ENCODE measurements at regions not wholly inside any gene's neighbourhood (a gene's known extent, or its start where the extent isn't known, plus 50 kb on each side); places are given as distances from the start of the nearest gene placed in this dataset.

DNA sequence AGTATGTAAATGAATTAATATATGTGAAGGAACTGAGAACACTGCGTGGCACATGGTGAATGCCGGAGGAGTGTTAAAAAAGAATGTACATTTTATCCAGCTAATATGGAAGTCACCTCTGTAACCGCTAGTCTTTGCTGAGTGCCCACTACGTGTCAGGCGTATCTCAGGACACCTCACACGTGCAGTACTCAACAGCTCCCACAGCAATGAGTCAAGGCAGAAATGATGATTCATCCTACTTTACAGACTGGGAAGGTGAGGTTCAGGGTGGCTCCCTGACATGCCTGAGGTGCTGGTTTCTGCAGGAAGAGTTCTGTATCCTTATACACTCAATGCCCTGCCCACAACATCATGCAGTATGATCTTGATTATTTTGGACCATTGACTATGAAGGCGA is 487.0 kb downstream of the HAPSTR1 start:
- Histone ChIP-seq H3K4me1 (ENCODE audit: insufficient read depth, low read length) (no peaks in the 10 kb centered on the region), H2AFZ (ENCODE audit: low read depth, low read length) (no peak overlapping the region), H4K20me1 (ENCODE audit: insufficient read depth, low read length) (no peaks in the 10 kb centered on the region), H3K79me2 (ENCODE audit: insufficient read depth, low read length) (no peaks in the 10 kb centered on the region), H3K9me3 (ENCODE audit: insufficient read depth, low read length, severe bottlenecking) (no peaks in the 10 kb centered on the region), H3K9ac (ENCODE audit: low read depth, low read length) (no peak overlapping the region), H3K27ac (ENCODE audit: low read length) (no peak overlapping the region), H3K4me2 (ENCODE audit: insufficient read depth, low read length) (no peak overlapping the region), H3K27me3 (ENCODE audit: insufficient read depth, low read length, poor library complexity) (no peaks in the 10 kb centered on the region), H3K4me3 (ENCODE audit: low read depth in 1 of 2, low read length in 2 of 2) (no peak overlapping the region), H3K36me3 (ENCODE audit: insufficient read depth, low read length) (no peaks in the 10 kb centered on the region)
- no peak for TF ChIP-seq EZH2 (IDR thresholded peaks at IDR 0.05; ENCODE audit: borderline replicate concordance, low read depth, low read length, severe bottlenecking)
- TF ChIP-seq, protein P1, sequence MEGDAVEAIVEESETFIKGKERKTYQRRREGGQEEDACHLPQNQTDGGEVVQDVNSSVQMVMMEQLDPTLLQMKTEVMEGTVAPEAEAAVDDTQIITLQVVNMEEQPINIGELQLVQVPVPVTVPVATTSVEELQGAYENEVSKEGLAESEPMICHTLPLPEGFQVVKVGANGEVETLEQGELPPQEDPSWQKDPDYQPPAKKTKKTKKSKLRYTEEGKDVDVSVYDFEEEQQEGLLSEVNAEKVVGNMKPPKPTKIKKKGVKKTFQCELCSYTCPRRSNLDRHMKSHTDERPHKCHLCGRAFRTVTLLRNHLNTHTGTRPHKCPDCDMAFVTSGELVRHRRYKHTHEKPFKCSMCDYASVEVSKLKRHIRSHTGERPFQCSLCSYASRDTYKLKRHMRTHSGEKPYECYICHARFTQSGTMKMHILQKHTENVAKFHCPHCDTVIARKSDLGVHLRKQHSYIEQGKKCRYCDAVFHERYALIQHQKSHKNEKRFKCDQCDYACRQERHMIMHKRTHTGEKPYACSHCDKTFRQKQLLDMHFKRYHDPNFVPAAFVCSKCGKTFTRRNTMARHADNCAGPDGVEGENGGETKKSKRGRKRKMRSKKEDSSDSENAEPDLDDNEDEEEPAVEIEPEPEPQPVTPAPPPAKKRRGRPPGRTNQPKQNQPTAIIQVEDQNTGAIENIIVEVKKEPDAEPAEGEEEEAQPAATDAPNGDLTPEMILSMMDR (IDR thresholded peaks at IDR 0.05; ENCODE audit: borderline replicate concordance, extremely low read depth, low read length, poor library complexity, severe bottlenecking): no peak
- ATAC-seq (ENCODE audit: insufficient read depth, low read depth) (no peak), DNase-seq (no peak)

DNA sequence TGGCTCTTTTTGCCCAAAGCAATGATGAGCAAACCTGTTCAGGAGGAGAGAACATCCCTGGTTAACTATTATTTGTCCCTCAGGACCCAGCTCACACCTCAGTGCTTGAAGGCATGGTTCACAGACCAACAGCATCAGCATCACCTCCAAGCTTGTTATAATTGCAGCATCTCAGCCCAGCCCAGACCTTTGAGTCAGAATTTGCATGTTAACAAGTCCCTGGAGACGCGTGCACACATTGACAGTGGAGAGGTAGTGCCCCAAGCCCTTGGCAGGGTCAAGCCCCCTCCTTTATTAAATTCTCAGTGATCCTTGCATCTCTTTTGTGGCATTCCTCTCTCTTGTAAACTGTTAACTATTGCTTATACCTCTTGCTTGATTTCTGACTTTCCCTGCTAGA is 488.6 kb downstream of the HAPSTR1 start:
- Histone ChIP-seq H3K79me2 (ENCODE audit: insufficient read depth, low read length) (no peaks in the 10 kb centered on the region), H3K9ac (ENCODE audit: low read depth, low read length) (no peak overlapping the region), H3K36me3 (ENCODE audit: insufficient read depth, low read length) (no peaks in the 10 kb centered on the region), H3K27ac (ENCODE audit: low read length) (no peak overlapping the region), H3K9me3 (ENCODE audit: insufficient read depth, low read length, severe bottlenecking) (no peaks in the 10 kb centered on the region), H3K4me3 (ENCODE audit: low read depth in 1 of 2, low read length in 2 of 2) (no peak overlapping the region), H4K20me1 (ENCODE audit: insufficient read depth, low read length) (no peaks in the 10 kb centered on the region), H2AFZ (ENCODE audit: low read depth, low read length) (no peak overlapping the region), H3K4me1 (ENCODE audit: insufficient read depth, low read length) (no peaks in the 10 kb centered on the region), H3K4me2 (ENCODE audit: insufficient read depth, low read length) (no peak overlapping the region), H3K27me3 (ENCODE audit: insufficient read depth, low read length, poor library complexity) (no peaks in the 10 kb centered on the region)
- ATAC-seq (ENCODE audit: insufficient read depth, low read depth) (no peak), DNase-seq (no peak)
- TF ChIP-seq, protein P1 (IDR thresholded peaks at IDR 0.05; ENCODE audit: borderline replicate concordance, extremely low read depth, low read length, poor library complexity, severe bottlenecking): no peak
- TF ChIP-seq EZH2 (IDR thresholded peaks at IDR 0.05; ENCODE audit: borderline replicate concordance, low read depth, low read length, severe bottlenecking): no peak

DNA sequence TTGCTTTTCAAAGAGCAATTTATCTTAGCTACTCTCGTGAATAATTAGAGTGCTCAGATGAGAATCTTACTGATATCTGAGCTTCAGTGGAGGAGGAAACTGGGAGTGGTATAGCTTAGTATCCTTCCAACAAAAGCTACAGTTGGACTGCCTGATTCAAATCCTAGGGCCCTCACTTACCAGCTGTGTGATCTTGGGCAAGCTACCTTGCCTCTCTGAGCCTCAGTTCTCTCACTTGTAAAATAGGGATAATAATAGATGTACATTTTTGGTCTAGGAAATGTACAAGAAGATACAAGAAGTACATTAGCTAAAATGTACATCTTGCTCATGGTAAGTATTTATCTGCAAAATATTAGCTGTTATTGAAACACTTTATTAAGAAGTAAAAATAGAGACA is 502.0 kb downstream of the HAPSTR1 start:
- Histone ChIP-seq H3K36me3 (ENCODE audit: insufficient read depth, low read length) (no peaks in the 10 kb centered on the region), H3K4me1 (ENCODE audit: insufficient read depth, low read length) (no peaks in the 10 kb centered on the region), H3K9me3 (ENCODE audit: insufficient read depth, low read length, severe bottlenecking) (no peaks in the 10 kb centered on the region), H3K27ac (ENCODE audit: low read length) (no peak overlapping the region), H3K9ac (ENCODE audit: low read depth, low read length) (no peak overlapping the region), H2AFZ (ENCODE audit: low read depth, low read length) (no peak overlapping the region), H3K4me2 (ENCODE audit: insufficient read depth, low read length) (no peak overlapping the region), H3K79me2 (ENCODE audit: insufficient read depth, low read length) (no peaks in the 10 kb centered on the region), H3K4me3 (ENCODE audit: low read depth in 1 of 2, low read length in 2 of 2) (no peak overlapping the region), H3K27me3 (ENCODE audit: insufficient read depth, low read length, poor library complexity) (no peaks in the 10 kb centered on the region), H4K20me1 (ENCODE audit: insufficient read depth, low read length) (no peaks in the 10 kb centered on the region)
- no peak for DNase-seq
- TF ChIP-seq, protein P1 (IDR thresholded peaks at IDR 0.05; ENCODE audit: borderline replicate concordance, extremely low read depth, low read length, poor library complexity, severe bottlenecking): no peak
- TF ChIP-seq EZH2 (IDR thresholded peaks at IDR 0.05; ENCODE audit: borderline replicate concordance, low read depth, low read length, severe bottlenecking): no peak
- ATAC-seq (ENCODE audit: insufficient read depth, low read depth): no peak

DNA sequence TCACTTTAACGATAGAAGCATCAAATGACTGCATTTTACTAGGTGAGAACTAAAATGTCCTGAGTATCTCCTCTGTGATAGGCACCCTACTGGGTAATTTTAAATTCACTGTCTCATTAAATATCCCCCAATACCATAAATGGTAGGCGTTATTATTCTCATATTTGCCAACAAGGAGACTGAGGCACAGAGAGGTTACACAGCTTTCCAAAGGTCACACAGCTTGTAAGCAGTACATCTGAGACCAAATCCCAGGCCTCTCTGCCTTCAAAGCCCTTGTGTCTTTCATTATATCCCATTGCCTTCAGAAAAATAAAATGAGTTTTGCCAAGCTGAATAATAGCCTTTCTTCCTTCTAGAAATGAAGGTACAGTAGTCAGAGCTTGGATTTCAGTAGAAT is 502.6 kb downstream of the HAPSTR1 start:
- H3K79me2 ChIP-seq (ENCODE audit: insufficient read depth, low read length): no peaks in the 10 kb centered on the region
- no peak overlapping the region for H3K9ac ChIP-seq (ENCODE audit: low read depth, low read length)
- no peaks in the 10 kb centered on the region for H3K9me3 ChIP-seq (ENCODE audit: insufficient read depth, low read length, severe bottlenecking)
- H2AFZ ChIP-seq (ENCODE audit: low read depth, low read length): no peak overlapping the region
- no peaks in the 10 kb centered on the region for H3K27me3 ChIP-seq (ENCODE audit: insufficient read depth, low read length, poor library complexity)
- H3K4me2 ChIP-seq (ENCODE audit: insufficient read depth, low read length): no peak overlapping the region
- no peaks in the 10 kb centered on the region for H4K20me1 ChIP-seq (ENCODE audit: insufficient read depth, low read length)
- no peak for ATAC-seq (ENCODE audit: insufficient read depth, low read depth)
- no peak overlapping the region for H3K4me3 ChIP-seq (ENCODE audit: low read depth in 1 of 2, low read length in 2 of 2)
- no peaks in the 10 kb centered on the region for H3K36me3 ChIP-seq (ENCODE audit: insufficient read depth, low read length)
- no peaks in the 10 kb centered on the region for H3K4me1 ChIP-seq (ENCODE audit: insufficient read depth, low read length)
- DNase-seq: no peak
- H3K27ac ChIP-seq (ENCODE audit: low read length): no peak overlapping the region
- TF ChIP-seq, protein P1 (IDR thresholded peaks at IDR 0.05; ENCODE audit: borderline replicate concordance, extremely low read depth, low read length, poor library complexity, severe bottlenecking): no peak
- TF ChIP-seq EZH2 (IDR thresholded peaks at IDR 0.05; ENCODE audit: borderline replicate concordance, low read depth, low read length, severe bottlenecking): no peak

Data from DND-41 (cell line).